Mesodermal cell (in vitro differentiated cells): ENCODE measurements at regions not wholly inside any gene's neighbourhood (a gene's known extent, or its start where the extent isn't known, plus 50 kb on each side); places are given as distances from the start of the nearest gene placed in this dataset.

Experiments
- H3K27ac ChIP-seq: 2 replicates; pipeline ENCODE4 v1.7.0; 2013; ENCODE audit warnings: mild to moderate bottlenecking, low read depth, low read length, moderate library complexity; ENCODE audit not compliant: severe bottlenecking
- H3K36me3 ChIP-seq: 2 replicates; pipeline ENCODE4 v1.7.1; 2013; ENCODE audit warnings: mild to moderate bottlenecking, low read length, moderate library complexity; ENCODE audit not compliant: control insufficient read depth, insufficient read depth
- H3K4me1 ChIP-seq: one replicate; pipeline ENCODE4 v1.7.1; 2013; ENCODE audit warnings: mild to moderate bottlenecking, low read length; ENCODE audit not compliant: insufficient read depth, control insufficient read depth, poor library complexity, severe bottlenecking
- H3K4me3 ChIP-seq: 2 replicates; pipeline ENCODE4 v1.7.0; 2013; ENCODE audit warnings: low read length, control low read depth, mild to moderate bottlenecking; ENCODE audit not compliant: insufficient read depth, poor library complexity, severe bottlenecking; ENCODE audit errors: extremely low read depth
- H3K9me3 ChIP-seq: 2 replicates; pipeline ENCODE4 v1.7.1; 2013; ENCODE audit warnings: mild to moderate bottlenecking, low read length, moderate library complexity; ENCODE audit not compliant: control insufficient read depth
- WGBS, 2 experiments: methylation state at CpG; one replicate each; pipeline ENCODE4 v1.1.5; 2013; ENCODE audit warnings: missing lambda C conversion rate in 2 of 2; ENCODE audit not compliant: insufficient coverage in 2 of 2; 5-methylcytosine and 5-hydroxymethylcytosine counted together

GRCh38 chr6:14450578-14450977 lies 333.0 kb downstream of the CD83 start:
- Histone ChIP-seq H3K27ac (no peak overlapping the region), H3K9me3 (peaks cover 7% of the 10 kb centered on the region), H3K36me3 (no peaks in the 10 kb centered on the region), H3K4me3 (no peak overlapping the region), H3K4me1 (peaks cover 2% of the 10 kb centered on the region)
- WGBS, 2 experiments = 87 to 89% methylated on average over 5 of the region's 6 CpGs

- Histone ChIP-seq H3K27ac (no peak overlapping the region), H3K9me3 (peaks cover 7% of the 10 kb centered on the region), H3K36me3 (no peaks in the 10 kb centered on the region), H3K4me1 (peaks cover 6% of the 10 kb centered on the region), H3K4me3 (no peak overlapping the region)
- 89 to 91% methylated on average over 6 to 7 of the region's 9 CpGs for WGBS, 2 experiments
These were observed 334.2 kb downstream of the CD83 start for GRCh38 chr6:14451594-14452374.

GRCh38 chr6:14452567-14453527 lies 335.3 kb downstream of the CD83 start:
- H3K9me3 ChIP-seq = peaks cover 5% of the 10 kb centered on the region
- H3K4me3 ChIP-seq = no peak overlapping the region
- 88 to 96% methylated on average over 13 of the region's 17 CpGs for WGBS, 2 experiments
- no peak overlapping the region for H3K27ac ChIP-seq
- H3K4me1 ChIP-seq = peaks cover 6% of the 10 kb centered on the region
- no peaks in the 10 kb centered on the region for H3K36me3 ChIP-seq

GRCh38 chr6:14453712-14454472 lies 336.3 kb downstream of the CD83 start:
- no peak overlapping the region for H3K4me3 ChIP-seq
- H3K36me3 ChIP-seq = no peaks in the 10 kb centered on the region
- H3K27ac ChIP-seq = no peak overlapping the region
- no peaks in the 10 kb centered on the region for H3K9me3 ChIP-seq
- peaks cover 6% of the 10 kb centered on the region for H3K4me1 ChIP-seq
- 80 to 100% methylated on average over 1 to 4 of the region's 6 CpGs for WGBS, 2 experiments

GRCh38 chr6:14454473-14454775 lies 336.9 kb downstream of the CD83 start:
- Histone ChIP-seq H3K27ac (no peak overlapping the region), H3K9me3 (no peaks in the 10 kb centered on the region), H3K36me3 (no peaks in the 10 kb centered on the region), H3K4me1 (peaks cover 6% of the 10 kb centered on the region), H3K4me3 (no peak overlapping the region)
- 95 to 98% methylated on average over 3 to 4 of the region's 4 CpGs for WGBS, 2 experiments

- Histone ChIP-seq H3K4me1 (peaks cover 3% of the 10 kb centered on the region), H3K27ac (no peak overlapping the region), H3K36me3 (no peaks in the 10 kb centered on the region), H3K4me3 (no peak overlapping the region), H3K9me3 (no peaks in the 10 kb centered on the region)
- WGBS, 2 experiments = 80% methylated on average over 2 of the region's 3 CpGs; no CpG with 5 or more reads in 1 of the 2 experiments
These were observed 337.9 kb downstream of the CD83 start for GRCh38 chr6:14455427-14455826.

- Histone ChIP-seq H3K9me3 (no peaks in the 10 kb centered on the region), H3K36me3 (no peaks in the 10 kb centered on the region), H3K4me3 (no peak overlapping the region), H3K27ac (no peak overlapping the region), H3K4me1 (peaks cover 3% of the 10 kb centered on the region)
- 81 to 84% methylated on average over 3 to 4 of the region's 8 CpGs for WGBS, 2 experiments
These were observed 338.5 kb downstream of the CD83 start for GRCh38 chr6:14455876-14456648.

- 80% methylated on average over 1 of the region's 1 CpG; no CpG with 5 or more reads in 1 of the 2 experiments for WGBS, 2 experiments
- no peaks in the 10 kb centered on the region for H3K36me3 ChIP-seq
- H3K4me1 ChIP-seq = peaks cover 3% of the 10 kb centered on the region
- no peak overlapping the region for H3K27ac ChIP-seq
- no peaks in the 10 kb centered on the region for H3K9me3 ChIP-seq
- H3K4me3 ChIP-seq = no peak overlapping the region
These were observed 339.4 kb downstream of the CD83 start for GRCh38 chr6:14456941-14457340.

GRCh38 chr6:14458669-14459266 lies 341.2 kb downstream of the CD83 start:
- 81 to 100% methylated on average over 2 to 4 of the region's 5 CpGs for WGBS, 2 experiments
- H3K4me1 ChIP-seq = peaks cover 3% of the 10 kb centered on the region
- H3K9me3 ChIP-seq = no peaks in the 10 kb centered on the region
- H3K36me3 ChIP-seq = no peaks in the 10 kb centered on the region
- H3K4me3 ChIP-seq = no peak overlapping the region
- H3K27ac ChIP-seq = no peak overlapping the region

GRCh38 chr6:14459315-14459714 lies 341.7 kb downstream of the CD83 start:
- Histone ChIP-seq H3K36me3 (no peaks in the 10 kb centered on the region), H3K4me3 (no peak overlapping the region), H3K4me1 (peaks cover 3% of the 10 kb centered on the region), H3K27ac (no peak overlapping the region), H3K9me3 (no peaks in the 10 kb centered on the region)
